ENCODE measurements at regions not wholly inside any gene's neighbourhood (a gene's known extent, or its start where the extent isn't known, plus 50 kb on each side); places are given as distances from the start of the nearest gene placed in this dataset.

DNA sequence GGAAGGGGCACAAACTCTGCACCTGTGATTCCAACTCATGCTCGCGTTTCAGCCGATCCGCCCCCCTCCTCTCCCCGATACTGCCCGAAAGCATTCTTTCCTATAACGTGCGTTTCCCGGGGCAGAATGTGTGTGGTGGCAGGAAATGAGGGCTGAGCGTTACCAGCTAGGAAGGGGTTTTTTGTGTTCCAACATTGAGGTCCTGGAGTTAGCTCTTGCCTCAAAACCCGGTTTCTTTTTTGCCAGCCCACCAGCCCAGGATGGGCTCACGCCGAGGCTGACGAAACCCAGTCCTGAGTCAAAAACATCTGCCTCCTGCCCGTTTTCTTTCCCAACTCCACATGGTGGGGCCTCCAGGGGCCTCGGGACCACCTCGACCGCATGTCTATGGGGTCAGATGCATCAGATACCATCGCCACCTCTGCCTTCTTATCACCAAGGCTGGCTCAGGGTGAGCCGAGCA lies 113.7 kb upstream of the COPS8 start:
- peak in 1 of 2 donors; percentile 85 for DNase-seq (ENCODE audit: low spot score in 2 of 2)
- intact Hi-C loops (cut with DNase I; ENCODE audit: low total_unique reads), result no loop called here
- TF ChIP-seq, protein P1, sequence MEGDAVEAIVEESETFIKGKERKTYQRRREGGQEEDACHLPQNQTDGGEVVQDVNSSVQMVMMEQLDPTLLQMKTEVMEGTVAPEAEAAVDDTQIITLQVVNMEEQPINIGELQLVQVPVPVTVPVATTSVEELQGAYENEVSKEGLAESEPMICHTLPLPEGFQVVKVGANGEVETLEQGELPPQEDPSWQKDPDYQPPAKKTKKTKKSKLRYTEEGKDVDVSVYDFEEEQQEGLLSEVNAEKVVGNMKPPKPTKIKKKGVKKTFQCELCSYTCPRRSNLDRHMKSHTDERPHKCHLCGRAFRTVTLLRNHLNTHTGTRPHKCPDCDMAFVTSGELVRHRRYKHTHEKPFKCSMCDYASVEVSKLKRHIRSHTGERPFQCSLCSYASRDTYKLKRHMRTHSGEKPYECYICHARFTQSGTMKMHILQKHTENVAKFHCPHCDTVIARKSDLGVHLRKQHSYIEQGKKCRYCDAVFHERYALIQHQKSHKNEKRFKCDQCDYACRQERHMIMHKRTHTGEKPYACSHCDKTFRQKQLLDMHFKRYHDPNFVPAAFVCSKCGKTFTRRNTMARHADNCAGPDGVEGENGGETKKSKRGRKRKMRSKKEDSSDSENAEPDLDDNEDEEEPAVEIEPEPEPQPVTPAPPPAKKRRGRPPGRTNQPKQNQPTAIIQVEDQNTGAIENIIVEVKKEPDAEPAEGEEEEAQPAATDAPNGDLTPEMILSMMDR (IDR thresholded peaks at IDR 0.05), result no peak
- no peak for TF ChIP-seq POLR2A (IDR thresholded peaks at IDR 0.05)
- no peak overlapping the region for H3K4me3 ChIP-seq (ENCODE audit: low read depth, poor library complexity, severe bottlenecking)
- WGBS, 2 donors, result 75% methylated on average over 20 of the region's 20 CpGs

DNA sequence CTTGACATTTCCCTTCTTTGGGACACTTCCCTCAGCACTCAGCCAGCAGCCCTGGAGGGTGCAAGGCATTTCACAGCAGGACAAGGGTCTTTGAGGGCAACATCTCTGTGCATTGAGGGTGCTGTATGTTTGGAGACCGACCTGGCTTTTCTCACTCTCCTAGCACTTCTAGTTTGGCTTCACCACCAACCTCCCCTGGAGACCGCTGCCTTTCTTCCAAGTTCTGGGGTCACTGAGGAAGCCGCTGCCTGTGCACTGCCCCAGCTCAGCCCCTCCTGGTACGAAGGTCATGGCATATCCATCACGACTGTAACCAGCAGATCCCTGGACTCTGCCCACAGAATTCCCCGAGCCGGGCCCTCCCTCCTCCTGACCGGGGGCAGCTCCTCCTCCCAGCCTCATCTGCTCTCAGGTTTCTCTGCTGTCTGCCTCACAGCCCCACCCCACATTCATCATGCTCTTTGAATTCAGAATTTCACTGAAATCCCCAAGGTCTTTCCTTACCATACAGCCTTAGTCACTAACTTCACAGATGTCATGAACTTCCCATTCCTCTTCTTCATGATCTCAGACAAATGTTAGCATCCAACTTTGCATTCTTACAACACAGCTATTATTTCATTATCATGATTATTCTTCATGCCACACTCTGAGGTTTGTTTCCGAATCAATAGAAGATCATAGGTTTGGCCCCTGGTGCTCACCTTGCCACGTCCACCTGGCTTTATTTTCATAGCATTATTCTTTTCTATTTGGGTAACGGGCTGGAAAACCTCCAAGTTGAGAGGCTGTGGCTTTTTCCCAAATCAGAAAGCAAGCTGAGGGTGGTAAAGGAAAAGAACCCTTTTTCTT lies 113.0 kb upstream of the COPS8 start:
- peak; percentile 47 to 92 for DNase-seq (ENCODE audit: low spot score in 2 of 2)
- H3K4me3 ChIP-seq (ENCODE audit: low read depth, poor library complexity, severe bottlenecking), result no peak overlapping the region
- 42 to 45% methylated on average over 9 to 11 of the region's 11 CpGs for WGBS, 2 donors
- intact Hi-C loops (cut with DNase I; ENCODE audit: low total_unique reads), result no loop called here
- TF ChIP-seq, protein P1 (IDR thresholded peaks at IDR 0.05), result no peak
- TF ChIP-seq POLR2A (IDR thresholded peaks at IDR 0.05), result no peak

DNA sequence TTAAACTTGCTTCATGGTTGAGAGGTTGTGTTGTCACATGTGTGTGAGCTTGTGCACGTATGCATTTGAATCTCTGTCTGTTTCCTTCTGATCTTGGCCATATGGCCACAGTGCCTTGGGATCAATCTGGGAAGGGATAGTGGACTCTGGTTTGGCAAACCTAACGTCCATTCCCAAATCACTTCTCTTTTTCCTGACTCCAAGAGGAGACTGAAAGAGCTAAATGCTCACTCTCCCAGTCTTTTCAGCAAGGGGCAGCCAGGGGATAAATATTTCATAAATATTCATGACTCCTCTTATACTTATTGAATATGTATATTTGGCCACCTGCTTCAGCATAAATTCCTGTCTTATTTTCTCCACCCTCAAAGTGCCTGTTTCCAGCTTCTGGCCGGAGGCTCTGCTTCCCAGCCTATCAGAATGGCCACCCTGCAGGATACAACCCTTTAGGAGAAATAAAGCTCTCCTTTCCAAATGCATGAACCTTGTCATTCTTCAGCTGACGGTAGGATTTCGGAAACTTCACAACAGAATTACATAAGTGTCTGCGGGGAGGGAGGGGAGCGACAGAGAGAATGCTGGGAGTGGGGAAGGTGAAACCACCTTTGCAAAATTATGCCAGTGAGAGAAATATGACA lies 112.2 kb upstream of the COPS8 start:
- intact Hi-C loops (cut with DNase I; ENCODE audit: low total_unique reads), result no loop called here
- peak in 1 of 2 donors; percentile 23 for DNase-seq (ENCODE audit: low spot score in 2 of 2)
- TF ChIP-seq POLR2A (IDR thresholded peaks at IDR 0.05), result no peak
- TF ChIP-seq, protein P1 (IDR thresholded peaks at IDR 0.05), result no peak
- 78 to 79% methylated on average over 7 of the region's 7 CpGs for WGBS, 2 donors
- H3K4me3 ChIP-seq (ENCODE audit: low read depth, poor library complexity, severe bottlenecking), result no peak overlapping the region

DNA sequence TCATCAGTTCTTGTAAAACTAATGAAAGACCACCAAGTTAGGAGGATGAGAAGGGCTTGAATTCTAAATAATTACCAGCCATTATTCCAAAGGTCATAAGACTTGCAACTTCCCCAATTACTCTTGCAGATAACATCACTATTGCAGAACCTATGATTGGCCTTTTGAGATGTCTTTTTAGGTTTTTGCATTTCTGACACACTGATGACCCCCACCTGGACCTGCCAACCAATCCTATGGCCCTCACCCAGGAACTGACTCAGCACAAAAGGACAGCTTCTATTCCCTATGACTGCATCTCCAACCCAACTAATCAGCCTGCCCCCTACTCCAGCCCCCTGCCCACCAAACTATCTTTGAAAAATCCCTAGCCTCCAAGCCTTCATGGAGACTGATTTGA lies 111.5 kb upstream of the COPS8 start:
- DNase-seq (ENCODE audit: low spot score in 2 of 2), result no peak
- intact Hi-C loops (cut with DNase I; ENCODE audit: low total_unique reads), result no loop called here
- TF ChIP-seq POLR2A (IDR thresholded peaks at IDR 0.05), result no peak
- TF ChIP-seq, protein P1 (IDR thresholded peaks at IDR 0.05), result no peak
- H3K4me3 ChIP-seq (ENCODE audit: low read depth, poor library complexity, severe bottlenecking), result no peak overlapping the region

DNA sequence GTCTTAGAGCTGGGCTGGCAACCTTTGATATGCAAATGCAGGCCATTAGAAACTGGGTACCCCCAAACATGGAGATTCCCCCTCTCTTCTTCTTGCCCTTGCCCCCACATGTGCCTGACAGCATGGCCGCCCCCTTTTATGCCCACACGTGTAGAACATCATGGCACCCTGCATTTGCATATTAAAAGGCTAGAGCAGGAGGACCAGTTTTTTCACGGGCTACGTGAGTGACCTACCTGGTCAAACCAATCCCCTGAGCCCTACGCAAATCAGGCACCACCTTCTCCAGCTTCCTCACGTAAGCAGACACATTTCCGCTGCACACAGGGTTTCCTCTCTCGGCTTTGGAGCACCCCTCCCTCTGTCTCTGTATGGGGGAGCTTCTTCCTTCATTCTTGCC lies 110.9 kb upstream of the COPS8 start:
- intact Hi-C loops (cut with DNase I; ENCODE audit: low total_unique reads), result no loop called here
- DNase-seq (ENCODE audit: low spot score in 2 of 2), result peak in 1 of 2 donors; percentile 45
- no peak overlapping the region for H3K4me3 ChIP-seq (ENCODE audit: low read depth, poor library complexity, severe bottlenecking)
- TF ChIP-seq, protein P1 (IDR thresholded peaks at IDR 0.05), result no peak
- TF ChIP-seq POLR2A (IDR thresholded peaks at IDR 0.05), result no peak
- 81 to 97% methylated on average over 8 of the region's 8 CpGs for WGBS, 2 donors
